Loucy (cell line): ENCODE measurements at regions not wholly inside any gene's neighbourhood (a gene's known extent, or its start where the extent isn't known, plus 50 kb on each side); places are given as distances from the start of the nearest gene placed in this dataset.

Experiments used
- EZH2phosphoT487 ChIP-seq: fragments of 200-600 bp; IDR thresholded peaks from 2 replicates; pipeline ENCODE4 v1.6.1; 2018; ENCODE audit warnings: antibody characterized with exemption, mild to moderate bottlenecking, moderate library complexity, borderline replicate concordance
- TF ChIP-seq, protein P1 (sequence below): fragments of 200-600 bp; sonication (generic); conservative IDR thresholded peaks from 2 replicates; pipeline ENCODE4 v1.5.1; 2014; ENCODE audit warnings: mild to moderate bottlenecking, antibody characterized with exemption, low read length

DNA sequence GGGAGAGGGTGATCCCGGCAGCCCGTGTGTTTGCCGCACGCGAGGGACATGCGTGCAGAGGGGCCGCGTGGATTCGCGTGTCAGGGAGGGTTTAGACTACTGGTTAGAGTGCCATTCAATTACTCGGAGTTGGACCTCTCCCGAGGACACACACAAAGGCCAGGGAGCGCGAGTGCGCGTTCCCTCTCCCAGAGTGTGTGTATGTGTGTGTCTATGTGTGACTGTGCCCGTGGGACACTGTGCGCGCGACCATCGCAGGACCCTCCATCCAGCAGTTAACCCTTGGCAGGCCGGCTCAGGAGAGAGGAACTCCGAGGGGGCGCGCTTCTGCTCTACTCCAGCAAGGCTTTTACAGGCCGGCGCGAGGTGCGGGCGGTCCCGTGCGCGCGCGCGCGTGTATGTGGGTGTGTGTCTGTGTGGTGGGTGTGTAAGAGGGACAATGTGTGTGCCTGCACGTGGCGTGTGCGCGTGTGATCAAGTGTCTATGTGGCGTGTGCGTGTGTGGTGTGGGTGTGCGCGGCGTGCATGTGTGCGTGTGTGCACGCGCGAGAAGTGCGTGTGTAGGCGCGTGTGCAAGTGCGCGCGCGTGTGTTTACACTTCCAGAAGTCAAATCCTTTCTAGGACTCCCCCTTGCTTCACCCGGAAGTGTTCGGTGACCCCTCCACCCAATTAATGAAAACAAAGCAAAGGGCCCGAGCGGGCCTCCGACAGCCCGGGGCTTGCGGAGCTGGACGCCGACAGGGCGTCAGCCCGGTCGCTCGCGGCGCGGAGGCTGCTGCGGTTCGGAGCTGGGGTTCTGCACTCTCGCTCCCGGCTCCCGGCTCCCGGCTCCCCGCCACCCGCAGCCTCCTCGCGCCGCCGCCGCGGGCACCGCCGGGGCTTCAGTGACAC, 75.3 kb upstream of the TBCA start:
- TF ChIP-seq, protein P1, sequence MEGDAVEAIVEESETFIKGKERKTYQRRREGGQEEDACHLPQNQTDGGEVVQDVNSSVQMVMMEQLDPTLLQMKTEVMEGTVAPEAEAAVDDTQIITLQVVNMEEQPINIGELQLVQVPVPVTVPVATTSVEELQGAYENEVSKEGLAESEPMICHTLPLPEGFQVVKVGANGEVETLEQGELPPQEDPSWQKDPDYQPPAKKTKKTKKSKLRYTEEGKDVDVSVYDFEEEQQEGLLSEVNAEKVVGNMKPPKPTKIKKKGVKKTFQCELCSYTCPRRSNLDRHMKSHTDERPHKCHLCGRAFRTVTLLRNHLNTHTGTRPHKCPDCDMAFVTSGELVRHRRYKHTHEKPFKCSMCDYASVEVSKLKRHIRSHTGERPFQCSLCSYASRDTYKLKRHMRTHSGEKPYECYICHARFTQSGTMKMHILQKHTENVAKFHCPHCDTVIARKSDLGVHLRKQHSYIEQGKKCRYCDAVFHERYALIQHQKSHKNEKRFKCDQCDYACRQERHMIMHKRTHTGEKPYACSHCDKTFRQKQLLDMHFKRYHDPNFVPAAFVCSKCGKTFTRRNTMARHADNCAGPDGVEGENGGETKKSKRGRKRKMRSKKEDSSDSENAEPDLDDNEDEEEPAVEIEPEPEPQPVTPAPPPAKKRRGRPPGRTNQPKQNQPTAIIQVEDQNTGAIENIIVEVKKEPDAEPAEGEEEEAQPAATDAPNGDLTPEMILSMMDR: no peak
- TF ChIP-seq EZH2phosphoT487: no peak
